NCI-H82 treated with DMSO at 0.1 percent for 48 hours (cell line): ENCODE measurements at regions not wholly inside any gene's neighbourhood (a gene's known extent, or its start where the extent isn't known, plus 50 kb on each side); places are given as distances from the start of the nearest gene placed in this dataset.

Source experiments
- DNase-seq: peaks from one replicate; lab custom pipeline; 2025; ENCODE audit not compliant: unreplicated experiment; lab: John Stamatoyannopoulos, UW

DNA sequence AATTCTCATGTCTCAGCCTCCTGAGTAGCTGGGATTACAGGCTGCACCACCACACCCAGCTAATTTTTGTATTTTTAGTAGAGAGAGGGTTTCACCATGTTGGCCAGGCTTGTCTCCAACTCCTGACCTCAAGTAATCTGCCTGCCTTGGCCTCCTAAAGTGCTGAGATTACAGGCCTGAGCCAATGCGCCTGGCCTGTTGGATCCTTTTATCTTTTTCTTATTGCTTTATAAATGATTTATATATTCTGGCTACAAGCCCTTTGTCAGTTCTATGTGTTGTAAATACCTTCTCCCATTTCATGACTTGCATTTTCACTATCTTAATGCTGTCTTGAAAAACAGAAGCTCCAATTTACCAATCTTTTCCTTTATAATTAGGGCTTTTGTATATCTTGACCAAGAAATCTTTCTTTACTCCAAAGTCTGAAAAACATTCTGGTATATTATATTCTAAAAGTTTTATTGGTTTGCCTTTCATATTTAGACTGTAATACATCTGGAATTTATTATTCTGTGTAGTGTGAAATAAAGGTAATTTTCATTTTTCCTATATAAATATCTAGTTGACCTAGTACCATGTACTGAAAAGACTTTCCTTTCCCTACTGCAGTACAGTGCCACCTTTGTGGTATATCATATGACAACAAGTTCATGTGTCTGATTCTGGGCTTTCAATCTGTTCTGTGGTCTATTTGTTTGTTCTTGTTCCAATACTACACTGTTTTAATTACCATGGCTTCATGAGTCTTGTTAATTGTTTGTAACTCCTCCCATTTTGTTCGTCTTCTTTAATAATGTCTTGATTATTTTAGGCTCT, 52.9 kb upstream of the RNU6-1 start:
- DNase-seq: no peak

- no peak for DNase-seq
These were observed 55.4 kb upstream of the RNU6-1 start for GRCh38 chr15:67895237-67895636.

GRCh38 chr15:67897646-67898339, 57.9 kb upstream of the RNU6-1 start:
- peak; percentile 89 for DNase-seq

GRCh38 chr15:67899596-67900283, 59.9 kb upstream of the RNU6-1 start:
- DNase-seq: no peak

DNA sequence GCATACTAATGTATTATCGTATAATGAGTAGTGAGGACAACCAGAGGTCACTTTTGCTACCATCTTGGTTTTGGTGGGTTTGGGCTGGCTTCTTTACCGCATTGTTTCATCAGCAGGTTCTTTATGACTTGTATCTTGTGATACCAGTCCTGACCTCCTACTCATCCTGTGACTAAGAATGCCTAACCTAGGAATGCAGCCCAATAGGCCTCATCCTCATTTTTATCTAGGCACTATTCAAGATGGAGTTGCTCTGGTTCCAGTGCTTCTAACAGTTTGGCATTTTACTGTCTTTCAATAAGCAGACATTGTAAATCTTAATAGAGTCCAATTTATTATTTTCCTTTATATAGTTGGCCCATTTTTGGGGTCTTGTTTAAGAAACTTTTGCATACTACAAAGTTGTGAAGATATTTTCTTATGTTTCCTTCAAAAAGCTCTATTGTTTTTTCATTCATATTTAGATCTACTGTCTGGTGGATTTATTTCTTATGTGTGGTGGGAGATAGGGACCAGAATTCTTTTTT, 60.8 kb upstream of the RNU6-1 start:
- DNase-seq: no peak

GRCh38 chr15:67901922-67902321, 62.1 kb upstream of the RNU6-1 start:
- DNase-seq: no peak

GRCh38 chr15:67902579-67903009, 62.7 kb upstream of the RNU6-1 start:
- peak; percentile 97 for DNase-seq

DNA sequence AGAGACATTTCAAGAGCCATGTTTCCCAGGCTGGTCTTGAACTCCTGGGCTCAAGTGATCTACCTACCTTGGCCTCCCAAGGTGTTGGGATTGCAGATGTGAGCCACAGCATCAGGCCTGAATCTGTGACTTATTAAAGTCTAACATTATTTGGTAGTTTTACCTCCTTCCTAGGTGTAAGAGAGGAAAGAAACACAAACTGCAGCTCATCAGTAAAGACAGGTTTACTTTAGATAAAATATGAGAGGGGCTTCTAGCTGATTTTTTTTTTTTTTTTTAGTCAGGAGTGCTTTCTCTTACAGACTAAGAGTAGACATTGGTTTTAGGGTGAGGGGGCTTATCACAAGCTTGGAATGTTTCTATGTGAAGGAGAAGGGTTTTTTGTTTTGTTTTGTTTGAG, 63.9 kb upstream of the RNU6-1 start:
- no peak for DNase-seq

DNA sequence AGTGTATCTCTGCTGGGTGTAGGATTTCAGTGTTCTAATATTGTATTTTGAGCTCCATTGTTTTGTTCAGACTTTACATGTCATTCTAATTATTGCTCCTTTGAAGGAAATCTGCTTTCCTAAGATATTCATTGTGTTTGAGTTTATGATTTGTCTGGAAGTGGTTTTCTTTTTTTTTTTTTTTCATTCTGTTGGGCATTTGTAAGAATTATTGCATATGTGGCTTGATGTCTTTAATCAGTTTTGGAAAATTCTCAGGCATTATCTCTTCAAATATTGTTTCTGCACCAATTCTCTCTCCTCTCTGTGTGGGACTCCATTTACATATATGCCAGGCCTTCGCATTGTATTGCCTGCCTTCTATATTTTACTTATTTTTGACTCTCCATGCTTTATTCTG, 65.8 kb upstream of the RNU6-1 start:
- DNase-seq: no peak

- DNase-seq: no peak
These were observed 66.5 kb upstream of the RNU6-1 start for GRCh38 chr15:67906382-67906781.

DNA sequence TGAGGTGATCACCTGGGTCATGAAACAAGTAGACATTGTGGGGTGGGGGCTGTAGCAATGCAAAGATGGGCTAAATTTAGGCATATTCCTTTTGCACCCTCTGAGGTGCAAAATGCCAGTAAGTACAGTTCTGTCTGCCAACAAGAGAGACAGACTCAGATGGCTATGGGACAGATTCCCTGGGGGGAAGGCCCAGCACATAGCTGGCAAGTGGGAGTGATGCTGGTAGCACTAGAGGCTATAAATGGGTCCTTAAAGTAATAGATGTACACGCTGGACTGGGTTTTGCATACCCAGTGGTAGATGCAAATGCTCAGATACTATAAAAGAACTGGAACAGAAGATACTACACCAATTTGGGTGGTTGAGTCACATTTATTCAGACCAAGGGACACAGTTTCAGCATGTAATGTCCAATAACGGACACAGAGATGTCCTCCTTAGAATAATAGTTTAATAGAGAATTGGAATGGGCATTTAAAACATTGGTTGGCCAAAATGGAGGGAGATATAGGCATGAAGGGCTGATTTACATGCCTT, 67.4 kb upstream of the RNU6-1 start:
- DNase-seq: no peak

DNA sequence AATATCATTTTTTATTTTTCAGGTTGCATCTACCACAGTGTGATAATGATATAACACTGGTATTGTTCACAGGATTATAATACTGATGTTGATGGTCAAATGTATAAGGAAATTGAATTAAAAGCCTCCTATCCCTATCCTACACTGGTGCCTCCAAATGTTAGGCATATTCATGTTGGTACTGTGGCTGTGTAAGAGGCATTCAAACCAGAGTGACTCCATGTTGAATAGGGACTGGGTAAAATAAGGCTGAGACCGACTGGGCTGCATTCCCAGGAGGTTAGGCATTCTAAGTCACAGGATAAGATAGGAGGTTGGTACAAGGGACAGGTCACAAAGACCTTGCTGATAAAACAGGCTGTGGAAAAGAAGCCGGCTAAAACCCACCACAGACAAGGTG, 68.9 kb upstream of the RNU6-1 start:
- no peak for DNase-seq

- no peak for DNase-seq
These were observed 71.9 kb upstream of the RNU6-1 start for GRCh38 chr15:67911727-67912126.

- DNase-seq: no peak
These were observed 74.2 kb upstream of the RNU6-1 start for GRCh38 chr15:67914028-67914427.

DNA sequence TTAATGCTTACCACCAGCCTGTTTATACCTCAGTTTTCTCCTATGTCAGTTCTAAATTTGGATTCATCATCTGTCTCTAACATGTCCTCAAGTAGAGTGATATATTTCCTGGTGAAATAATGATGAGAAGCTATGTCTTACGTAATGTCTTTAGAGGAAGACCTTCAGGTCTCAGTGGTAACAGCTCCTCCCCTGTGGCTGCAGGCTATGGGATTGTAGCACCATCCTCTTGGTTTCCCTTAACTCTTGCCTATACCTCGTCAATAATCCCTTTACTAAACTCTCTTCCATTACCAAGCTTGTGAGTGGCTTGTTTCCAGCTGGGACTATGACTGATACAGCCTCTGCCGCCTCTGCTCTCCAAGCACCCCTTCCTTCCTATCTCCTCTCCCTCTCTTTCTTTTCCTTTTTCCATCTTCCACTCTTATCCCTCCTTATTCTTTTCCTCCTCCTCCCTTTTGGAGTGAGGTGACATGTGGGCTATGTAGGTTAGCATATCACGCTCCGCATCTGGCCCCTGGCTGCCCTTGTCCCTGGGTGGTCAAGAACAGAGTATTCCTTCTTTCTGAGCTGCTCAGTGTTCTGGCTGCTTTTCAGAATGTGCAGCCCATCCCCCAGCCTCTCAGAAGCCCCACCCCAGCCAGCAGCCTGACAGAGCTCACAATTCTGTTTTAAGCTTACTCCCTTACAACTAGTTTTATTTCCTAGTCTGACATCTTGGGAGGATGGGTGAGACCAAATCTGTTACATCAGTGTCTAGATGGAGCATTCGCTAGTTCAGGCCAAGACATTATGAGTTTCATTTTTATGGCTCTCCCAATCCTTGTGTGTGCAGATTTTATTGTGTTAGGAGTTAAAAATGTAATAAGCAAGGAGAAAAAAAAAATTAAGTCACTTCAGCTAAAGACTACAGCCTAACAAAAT, 75.0 kb upstream of the RNU6-1 start:
- DNase-seq: peak; percentile 35

- DNase-seq: no peak
These were observed 75.9 kb upstream of the RNU6-1 start for GRCh38 chr15:67915461-67916374.

GRCh38 chr15:67916565-67916964, 76.7 kb upstream of the RNU6-1 start:
- DNase-seq: no peak

- no peak for DNase-seq
These were observed 77.2 kb upstream of the RNU6-1 start for GRCh38 chr15:67917037-67917436.

GRCh38 chr15:67917636-67918035, 77.8 kb upstream of the RNU6-1 start:
- no peak for DNase-seq
